HG03139 (cell line): ENCODE measurements at regions not wholly inside any gene's neighbourhood (a gene's known extent, or its start where the extent isn't known, plus 50 kb on each side); places are given as distances from the start of the nearest gene placed in this dataset.

Experiments
- ATAC-seq: cut with Tn5 transposase; IDR thresholded peaks from one replicate; pipeline ENCODE4 v1.9.1; 2021; ENCODE audit not compliant: unreplicated experiment

DNA sequence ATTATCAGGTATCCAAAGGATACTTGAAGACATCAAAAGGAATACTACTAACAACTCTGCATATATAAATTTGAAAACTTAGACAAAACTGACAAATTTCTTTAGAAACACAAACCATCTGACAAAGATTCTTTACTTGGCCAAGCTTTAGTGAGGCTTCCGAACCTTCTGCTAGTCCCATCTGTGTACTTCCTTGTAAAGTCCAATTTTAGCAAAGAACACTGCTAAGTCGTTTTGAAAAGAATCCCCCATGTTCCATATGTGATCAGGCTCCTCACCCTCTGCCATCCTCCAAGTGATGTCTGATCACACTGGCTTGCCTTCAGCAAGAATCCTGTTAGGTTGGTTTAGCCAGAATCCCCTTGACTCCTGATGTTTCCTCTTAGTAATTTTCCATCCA lies 150.0 kb upstream of the ACO1 start:
- ATAC-seq: no peak

DNA sequence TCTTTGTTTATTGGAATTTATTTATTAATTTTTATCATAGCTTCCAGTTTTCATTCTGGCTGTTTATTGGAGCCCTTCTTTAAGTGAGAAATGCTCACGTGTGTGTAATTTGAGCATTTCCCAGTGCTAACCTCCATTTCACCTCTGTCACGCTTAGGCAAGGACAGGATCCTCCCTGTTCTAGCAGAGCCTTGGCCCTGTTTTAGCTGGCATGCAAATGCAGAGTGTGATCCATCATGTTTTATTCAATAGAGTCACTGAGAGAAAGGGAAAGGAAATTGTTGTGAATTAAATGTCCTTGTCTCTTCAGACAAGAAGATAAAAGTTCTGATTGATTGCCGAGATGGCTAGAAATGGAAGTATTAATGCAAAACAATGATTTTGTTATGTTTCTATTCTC lies 137.3 kb upstream of the ACO1 start:
- ATAC-seq: no peak

DNA sequence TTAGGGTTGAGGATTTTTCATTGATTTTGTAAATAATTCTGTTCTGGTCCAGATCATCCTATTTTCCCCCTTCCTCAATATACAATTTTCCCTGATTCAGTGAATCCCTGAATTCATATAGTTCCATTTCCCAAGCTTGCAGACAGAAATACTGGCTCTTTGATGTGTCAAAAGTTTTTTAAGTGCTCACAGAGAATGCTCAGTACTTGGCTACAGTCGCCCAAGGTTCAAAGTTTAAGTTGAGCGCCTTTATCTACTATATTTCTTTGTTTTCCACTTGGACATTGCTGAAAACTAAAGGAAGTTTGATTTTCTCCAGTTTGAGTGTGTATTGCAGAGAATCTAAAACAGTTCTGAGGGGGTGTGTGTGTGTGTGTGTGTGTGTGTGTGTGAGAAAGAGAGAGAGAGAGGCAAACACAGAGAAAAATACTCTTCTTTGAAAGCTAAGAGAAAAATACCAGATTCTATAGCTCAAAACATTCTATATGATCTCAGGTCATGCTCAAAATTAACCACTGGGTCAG lies 136.2 kb upstream of the ACO1 start:
- no peak for ATAC-seq

DNA sequence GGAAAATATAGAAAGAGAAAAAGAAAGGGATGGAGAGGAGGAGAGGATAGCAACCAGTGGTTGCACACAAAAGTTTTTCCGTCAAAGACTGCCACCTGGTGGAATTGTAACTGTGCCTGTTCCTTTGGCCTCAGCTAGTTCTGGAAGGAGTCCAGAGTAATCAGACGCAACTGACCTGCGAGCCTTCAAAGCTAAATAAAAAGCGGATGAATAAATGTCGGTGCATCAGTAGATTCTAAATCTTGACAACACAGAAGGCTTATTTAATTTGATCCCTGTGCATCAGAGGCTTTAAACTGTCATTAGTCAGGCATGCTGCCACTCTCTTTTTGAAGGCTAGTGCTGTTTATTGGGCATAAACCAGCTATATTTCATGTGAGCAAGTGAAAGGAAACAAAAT lies 132.9 kb upstream of the ACO1 start:
- ATAC-seq: peak; percentile 88

DNA sequence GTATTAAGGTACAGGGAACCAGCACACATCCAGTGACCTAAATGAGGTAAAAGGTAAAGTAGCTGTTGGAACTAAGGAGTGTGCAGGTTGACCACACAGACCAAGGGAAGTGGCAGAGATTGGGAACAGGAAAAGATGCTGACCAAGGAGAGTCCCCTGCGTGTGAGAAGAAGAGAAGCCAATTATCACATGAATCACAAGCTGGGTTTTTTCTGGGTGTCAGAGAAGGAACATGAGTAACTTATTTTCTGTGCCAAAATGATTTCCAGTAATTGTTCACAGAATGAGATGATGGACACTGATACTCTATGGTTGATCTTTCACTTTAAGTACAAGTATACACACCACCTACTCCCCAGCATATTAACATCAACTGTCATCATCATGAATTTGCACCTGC lies 130.7 kb upstream of the ACO1 start:
- ATAC-seq: no peak

DNA sequence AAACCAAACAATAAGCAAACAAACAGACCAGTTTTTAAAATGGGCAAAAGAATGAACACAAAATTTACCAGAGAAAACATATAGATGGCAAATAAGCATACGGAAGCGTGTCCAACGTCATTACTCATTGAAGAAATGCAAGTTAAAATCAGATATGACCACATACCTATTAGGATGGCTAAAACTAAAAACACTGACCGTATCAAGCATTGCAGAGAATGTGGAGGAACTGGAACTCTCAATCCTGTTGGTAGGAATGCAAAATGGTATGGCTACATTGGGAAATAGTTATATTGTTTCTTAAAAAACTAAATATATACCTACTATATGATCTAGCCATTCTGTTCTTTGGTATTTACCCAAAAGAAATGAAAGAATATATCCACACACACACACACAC lies 129.4 kb upstream of the ACO1 start:
- ATAC-seq: no peak

DNA sequence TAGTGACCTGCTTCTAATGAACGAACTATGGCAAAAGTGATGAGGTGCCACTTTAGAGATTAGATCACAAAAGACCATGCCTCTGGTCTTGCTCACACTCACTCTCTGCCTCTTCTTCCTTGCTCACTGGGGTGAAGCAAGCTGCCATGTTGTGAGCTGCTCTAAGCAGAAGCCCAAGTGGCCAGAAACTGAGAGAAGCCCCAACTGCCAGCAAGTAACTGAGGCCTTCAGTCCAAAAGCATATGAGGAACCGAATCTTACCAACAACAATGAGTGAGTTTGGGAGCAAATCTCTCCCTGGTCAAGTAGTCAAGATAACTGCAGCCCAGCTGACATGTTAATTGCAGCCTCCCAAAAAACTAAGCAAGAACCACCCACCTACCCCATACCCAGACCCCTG lies 126.0 kb upstream of the ACO1 start:
- ATAC-seq: no peak

DNA sequence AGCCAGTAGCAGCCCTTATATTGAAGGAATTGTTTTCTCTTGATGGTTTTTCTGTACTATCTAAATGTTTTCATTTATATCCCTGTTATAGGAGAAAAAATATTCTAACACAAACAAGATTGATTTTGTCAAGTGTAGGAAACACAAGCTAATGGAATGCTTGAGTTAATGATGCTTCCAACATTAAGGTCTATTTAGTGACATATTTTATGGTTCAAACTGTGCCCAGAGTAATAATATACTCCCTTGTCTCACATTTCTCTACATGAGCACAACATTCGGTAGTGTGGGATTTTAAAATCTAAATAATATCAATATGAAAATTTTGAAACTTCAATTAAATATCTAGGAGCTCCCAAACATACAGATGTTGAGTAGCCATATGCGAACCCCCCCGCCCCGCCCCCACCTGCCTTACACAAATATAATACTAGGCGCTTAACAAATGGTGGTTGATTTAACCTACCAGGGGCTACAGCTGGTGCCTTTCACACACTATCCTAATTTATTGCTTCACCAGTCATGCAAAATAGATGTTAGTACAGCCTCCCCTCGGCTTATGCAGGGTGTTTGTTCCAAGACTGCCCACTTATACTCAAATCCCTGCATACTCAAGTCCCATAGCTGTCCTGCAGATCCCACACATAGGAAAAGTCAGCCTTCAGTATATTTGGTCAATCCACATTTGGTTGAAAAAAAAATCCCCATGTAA lies 124.1 kb upstream of the ACO1 start:
- no peak for ATAC-seq

DNA sequence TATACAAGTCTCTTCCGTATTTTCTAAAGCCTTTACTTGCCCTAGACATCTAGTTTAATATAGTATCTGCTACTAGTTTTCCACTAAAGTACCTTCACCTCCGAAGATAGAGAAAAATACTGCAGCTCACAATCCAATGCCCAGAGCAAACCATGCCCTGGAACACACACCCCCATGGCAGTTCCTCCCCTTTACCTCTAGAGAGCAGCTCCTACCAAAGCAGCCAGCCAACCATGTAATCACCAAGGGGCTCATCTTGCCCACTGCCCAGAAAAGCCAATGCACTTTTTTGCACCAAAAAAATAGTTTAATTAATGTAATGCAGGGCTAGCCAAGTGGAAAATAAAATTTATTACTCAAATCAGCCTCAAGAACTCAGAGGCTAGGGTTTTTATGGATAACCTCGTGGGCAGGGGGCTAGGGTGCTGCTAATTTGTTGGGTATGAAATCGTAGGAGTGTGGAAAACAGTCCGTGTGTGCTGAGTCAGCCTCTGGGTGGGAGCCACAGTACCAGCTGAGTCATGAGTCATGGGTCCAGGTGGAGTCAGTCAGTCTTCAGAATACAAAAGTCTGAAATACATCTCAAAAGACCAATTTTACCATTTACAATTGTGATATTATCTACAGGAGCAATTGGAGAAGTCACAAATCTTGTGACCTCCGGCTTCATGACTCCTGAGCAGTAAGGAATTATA lies 120.1 kb upstream of the ACO1 start:
- ATAC-seq: no peak

DNA sequence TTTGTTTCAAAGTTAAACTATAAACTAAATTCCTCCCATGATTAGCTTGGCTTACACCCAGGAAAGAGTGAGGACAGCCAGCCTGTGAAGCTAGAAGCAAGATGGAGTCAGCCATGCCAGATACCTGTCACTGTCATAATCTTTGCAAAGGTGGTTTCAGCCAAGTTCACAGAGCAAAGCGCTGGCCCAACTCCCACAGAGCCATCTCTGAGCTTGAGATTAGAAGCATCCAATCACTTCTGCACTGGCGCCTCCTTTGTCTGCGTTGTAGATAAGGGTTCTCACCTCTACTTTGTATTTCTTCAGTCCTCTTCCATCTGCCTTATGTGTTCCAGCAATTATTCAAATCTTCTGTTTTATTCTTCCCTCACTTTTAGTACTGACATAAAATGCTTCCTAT lies 119.4 kb upstream of the ACO1 start:
- ATAC-seq: no peak

DNA sequence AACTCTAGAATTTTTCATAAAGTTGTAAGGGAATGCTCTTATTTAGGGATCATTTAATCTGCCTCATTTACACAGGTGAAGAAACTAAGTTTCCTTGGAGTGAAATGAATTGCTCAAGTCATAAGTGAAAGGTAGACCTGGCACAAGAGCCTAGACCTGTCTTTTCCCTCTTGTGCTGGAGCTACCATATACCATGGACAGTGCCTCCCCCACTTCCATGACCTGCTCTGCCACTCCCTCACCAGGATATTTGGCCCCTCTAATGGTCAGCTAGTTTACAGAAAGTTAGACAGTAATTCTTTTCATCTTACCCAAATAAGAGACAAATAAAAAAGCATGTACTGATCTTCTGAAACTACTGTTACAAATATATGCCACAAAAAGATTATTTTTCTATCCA lies 105.5 kb upstream of the ACO1 start:
- ATAC-seq: no peak

DNA sequence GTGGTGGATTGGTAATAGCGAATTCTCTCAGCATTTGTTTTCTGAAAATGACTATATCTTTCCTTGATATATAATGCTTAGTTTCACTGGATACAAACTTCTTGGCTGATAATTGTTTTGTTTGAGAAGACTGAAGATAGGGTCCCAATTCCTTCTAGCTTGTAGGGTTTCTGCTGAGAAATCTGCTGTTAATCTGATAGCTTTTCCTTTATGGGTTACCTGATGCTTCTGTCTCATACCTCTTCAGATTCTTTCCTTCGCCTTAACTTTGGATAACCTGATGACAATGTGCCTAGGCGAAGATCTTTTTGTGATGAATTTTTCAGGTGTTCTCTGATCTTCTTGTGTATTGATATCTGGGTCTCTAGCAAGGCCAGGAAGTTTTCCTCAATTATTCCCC lies 94.7 kb upstream of the ACO1 start:
- no peak for ATAC-seq

DNA sequence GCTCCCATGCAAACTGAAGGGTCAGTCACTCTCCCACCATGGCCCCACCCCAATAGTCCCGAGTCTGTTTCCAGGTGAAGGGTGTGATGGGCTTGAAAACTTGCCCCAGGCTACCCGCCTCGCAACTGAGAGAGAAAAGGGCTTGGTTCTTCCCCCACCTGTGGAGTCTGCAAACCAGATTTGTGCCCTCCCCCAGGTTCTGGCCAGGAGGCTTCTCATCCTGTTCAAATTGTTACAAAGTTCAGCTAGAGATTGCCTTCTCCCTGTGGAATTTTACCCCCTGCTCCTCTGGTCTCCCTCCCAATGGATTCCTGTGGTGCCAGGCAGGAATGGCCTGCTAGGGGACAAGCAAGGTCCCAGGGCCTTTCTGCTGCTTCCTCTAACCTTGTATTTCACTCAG lies 93.1 kb upstream of the ACO1 start:
- no peak for ATAC-seq

DNA sequence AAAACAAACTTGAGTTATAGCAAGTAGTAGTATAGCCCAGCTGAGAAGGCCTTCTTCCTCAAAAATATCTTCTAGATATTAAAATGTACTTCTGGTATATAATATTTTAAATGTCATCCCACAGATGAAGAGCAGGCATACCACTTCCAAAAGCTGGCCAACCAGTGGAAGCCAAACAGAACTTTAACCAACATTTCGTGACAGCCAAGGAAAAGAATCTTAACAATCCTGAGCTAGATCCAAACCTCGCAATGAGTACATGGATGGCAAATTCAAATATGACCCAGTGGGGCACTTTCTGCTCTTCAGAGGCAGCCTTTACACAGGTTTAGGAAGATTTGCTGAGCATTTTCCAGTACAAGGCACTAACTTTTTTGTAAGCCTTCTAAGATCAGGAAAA lies 91.8 kb upstream of the ACO1 start:
- ATAC-seq: no peak

DNA sequence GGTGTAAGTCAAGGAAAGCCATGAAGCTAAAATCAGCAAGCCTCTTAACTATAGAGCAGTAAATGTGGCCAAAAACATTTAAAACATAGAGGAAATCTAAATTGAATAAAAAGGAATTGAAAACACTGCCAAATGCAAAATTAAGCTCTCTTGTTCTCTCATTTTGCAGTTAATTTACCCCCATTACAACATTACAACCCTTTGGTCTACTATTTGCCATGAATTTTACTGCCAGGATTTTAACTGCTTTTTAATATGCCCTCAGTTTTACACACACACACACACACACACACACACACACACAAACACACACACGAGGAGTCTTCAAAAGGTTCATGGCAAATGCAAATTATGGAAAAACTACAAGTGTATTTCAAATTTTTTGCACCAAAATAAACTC lies 91.4 kb upstream of the ACO1 start:
- no peak for ATAC-seq

DNA sequence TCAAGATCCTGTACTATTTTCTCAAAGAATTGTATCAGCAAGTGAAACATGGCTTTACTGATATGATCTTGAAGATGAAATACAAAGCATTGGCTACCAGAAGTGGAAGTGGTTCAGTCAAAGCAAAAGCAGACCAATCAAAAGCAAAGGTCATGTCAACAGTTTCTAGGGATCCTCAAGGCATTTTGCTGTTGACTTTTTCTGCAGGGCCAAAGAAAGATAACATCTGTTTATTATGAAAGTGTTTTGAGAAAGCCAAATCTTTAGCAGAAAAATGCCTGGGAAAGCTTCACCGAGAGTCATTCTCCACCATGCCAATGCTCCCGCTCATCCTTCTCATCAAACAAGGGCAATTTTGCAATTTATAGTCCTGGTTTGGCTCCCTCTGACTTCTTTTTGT lies 90.3 kb upstream of the ACO1 start:
- no peak for ATAC-seq

DNA sequence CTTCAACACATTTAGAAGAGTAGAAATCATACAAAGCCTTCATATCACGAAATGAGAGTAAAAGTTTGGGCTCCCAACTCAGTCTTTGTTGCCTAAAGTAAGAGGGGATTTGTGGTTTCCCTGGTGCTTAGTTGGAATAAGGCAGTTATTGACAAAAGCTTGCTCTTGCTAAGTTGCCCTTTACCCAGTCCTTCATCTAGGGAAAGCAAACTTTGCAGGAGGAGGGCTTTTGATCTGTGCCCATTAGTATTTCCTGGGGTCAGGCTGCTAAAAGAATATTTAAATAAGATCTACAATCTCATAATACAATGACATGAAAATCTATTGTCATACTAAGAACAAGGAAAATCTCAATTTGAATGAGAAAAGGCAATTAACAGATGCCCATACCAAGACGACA lies 84.1 kb upstream of the ACO1 start:
- no peak for ATAC-seq

DNA sequence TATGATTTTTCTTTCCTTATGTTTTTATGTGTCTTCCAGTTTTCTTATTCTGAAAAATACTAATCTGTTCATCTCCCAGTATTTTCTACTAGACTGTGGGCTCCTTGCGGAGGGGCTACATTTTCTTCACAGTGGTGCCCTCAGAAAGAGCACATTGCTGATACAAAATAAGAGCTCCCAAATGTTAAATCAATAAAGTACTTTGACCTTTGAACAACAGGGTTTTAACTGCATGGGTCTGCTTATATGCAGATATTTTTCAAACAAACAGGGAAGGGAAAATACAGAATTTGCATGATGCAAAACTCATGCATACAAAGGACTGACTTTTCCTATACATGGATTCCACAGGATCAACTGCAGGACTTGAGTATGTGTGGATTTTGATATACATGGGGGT lies 79.9 kb upstream of the ACO1 start:
- no peak for ATAC-seq

DNA sequence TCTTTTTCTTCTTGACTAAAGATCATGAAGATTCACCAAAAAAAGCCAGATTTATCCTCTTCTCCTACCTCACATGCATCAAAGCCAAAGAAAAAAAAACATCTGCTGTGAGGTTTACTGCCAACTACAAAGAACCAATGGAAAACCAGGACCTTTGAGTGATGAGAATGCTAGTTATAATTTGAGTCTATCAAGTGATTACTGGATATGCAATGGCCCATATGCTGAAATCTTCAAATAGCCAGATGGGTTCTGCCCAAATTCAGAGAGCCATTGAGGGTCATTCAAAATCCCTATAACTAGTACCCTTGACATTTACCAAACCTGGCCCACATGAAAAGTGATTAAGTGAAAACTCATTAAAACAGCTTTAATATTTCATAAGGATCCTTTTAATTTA lies 78.4 kb upstream of the ACO1 start:
- ATAC-seq: no peak

DNA sequence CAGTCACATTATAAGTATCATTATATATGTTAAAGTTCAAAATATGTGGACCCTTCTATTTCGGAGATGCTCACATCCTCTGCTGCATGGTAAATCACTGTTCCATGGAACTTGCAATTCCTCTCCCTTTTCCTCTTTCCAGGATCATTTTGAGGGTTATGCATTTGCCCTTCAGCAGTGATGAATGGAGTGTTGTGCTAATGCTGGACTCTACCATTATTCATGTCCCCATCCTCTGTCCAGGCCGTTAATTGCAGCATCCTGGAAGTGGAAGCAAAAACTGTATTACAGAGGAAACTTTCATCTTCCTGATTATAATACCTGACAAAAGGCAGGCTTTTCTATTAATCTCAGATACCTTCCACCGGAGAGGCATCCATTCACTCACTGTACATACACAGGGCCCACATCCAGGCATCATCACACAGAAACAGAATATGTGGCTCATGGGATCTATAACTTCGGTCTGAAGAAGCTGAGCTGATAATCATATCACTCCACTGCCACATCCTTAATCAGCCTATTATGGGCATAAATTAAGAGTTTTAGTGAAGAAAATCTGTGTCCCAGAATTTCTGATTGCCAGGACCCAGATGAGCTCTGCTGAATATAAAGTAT lies 65.0 kb upstream of the ACO1 start:
- no peak for ATAC-seq

DNA sequence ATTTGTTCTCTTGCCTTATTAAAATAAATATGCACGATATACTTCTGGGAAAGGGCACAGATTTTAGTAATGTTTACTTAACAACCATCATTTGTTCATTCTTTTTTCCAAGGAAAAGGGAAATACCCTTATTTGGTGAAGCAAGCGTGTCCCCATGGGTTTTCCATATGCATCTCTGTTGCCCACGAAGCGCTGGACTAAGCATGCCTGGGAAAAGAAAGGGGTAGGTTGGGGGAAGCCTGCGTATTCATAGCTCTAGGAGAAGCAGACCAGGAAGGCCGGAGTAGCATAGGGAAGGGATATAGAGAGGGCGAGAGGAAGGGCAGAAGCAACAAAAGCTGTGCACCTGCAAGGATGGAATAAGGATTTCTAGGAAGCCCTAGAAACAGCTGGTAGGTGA lies 61.8 kb upstream of the ACO1 start:
- ATAC-seq: no peak

DNA sequence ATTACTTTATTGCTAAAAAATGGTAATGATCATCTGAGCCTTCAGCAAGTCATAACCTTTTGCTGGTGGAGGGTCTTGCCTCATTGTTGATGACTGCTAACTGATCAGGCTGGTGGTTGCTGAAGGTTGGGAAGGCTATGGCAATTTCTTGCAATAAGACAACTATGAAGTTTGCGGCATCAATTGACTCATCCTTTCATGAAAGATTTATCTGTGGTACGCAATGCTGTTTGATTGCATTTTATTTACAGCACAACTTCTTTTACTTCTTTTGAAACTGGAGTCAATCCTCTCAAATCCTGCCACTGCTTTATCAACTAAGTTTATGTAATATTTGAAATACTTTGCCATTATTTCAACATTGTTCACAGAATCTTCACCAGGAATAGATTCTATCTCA lies 58.3 kb upstream of the ACO1 start:
- ATAC-seq: no peak
